ENCODE measurements at regions not wholly inside any gene's neighbourhood (a gene's known extent, or its start where the extent isn't known, plus 50 kb on each side); places are given as distances from the start of the nearest gene placed in this dataset.

- Histone ChIP-seq H3K4ac (replicated peaks; ENCODE audit: insufficient read length, low read depth, low read length) (no peak overlapping the region), H2BK20ac (ENCODE audit: low read length) (no peak overlapping the region), H3K36me3 (ENCODE audit: control insufficient read depth in 2 of 4, insufficient read depth in 4 of 4, low read length in 3 of 4) (no peaks in the 10 kb centered on the region), H2BK5ac (ENCODE audit: low read depth, low read length) (no peak overlapping the region), H3K4me1 (replicated peaks in 1 of 4; ENCODE audit: control insufficient read depth in 3 of 4, insufficient read depth in 4 of 4, low read length in 3 of 4) (no peaks in the 10 kb centered on the region), H3K4me3 (ENCODE audit: extremely low read depth in 1 of 4, insufficient read depth in 2 of 4, low read depth in 3 of 4, low read length in 4 of 4) (no peak overlapping the region), H3K23me2 (ENCODE audit: low read depth, low read length) (no peaks in the 10 kb centered on the region), H3K27me3 (replicated peaks in 1 of 4; ENCODE audit: control insufficient read depth in 3 of 4, extremely low read depth in 1 of 4, insufficient read depth in 3 of 4, low read length in 3 of 4) (no peaks in the 10 kb centered on the region), H2BK12ac (ENCODE audit: low read depth, low read length) (no peak overlapping the region), H3K18ac (ENCODE audit: extremely low read depth, low read length) (no peak overlapping the region), H2BK15ac (ENCODE audit: low read length) (no peak overlapping the region), H3K79me1 (ENCODE audit: low read depth, low read length) (no peaks in the 10 kb centered on the region), H4K91ac (replicated peaks; ENCODE audit: insufficient read length, low read length) (no peak overlapping the region), H4K5ac (ENCODE audit: insufficient read length, low read depth, low read length) (no peak overlapping the region), H2AFZ (ENCODE audit: low read length) (no peak overlapping the region), H3K9ac (replicated peaks in 1 of 4; ENCODE audit: extremely low read depth in 1 of 4, low read depth in 3 of 4, low read length in 3 of 4) (no peak overlapping the region), H3K14ac (ENCODE audit: insufficient read length) (no peak overlapping the region), H3K9me3 (ENCODE audit: insufficient read depth in 2 of 2, low read depth in 1 of 2, low read length in 1 of 2) (peaks cover 0 to 4% of the 10 kb centered on the region in 2 experiments; a peak in 1 of 4 replicates), H2BK120ac (replicated peaks; ENCODE audit: low read depth, low read length) (no peak overlapping the region), H3K79me2 (ENCODE audit: control insufficient read depth in 1 of 2, insufficient read depth in 2 of 2, low read length in 2 of 2) (no peaks in the 10 kb centered on the region), H3K56ac (replicated peaks; ENCODE audit: insufficient read length, low read depth, low read length) (no peak overlapping the region), H3K4me2 (ENCODE audit: insufficient read depth in 1 of 2, low read depth in 2 of 2, low read length in 2 of 2) (no peak overlapping the region), H2AK5ac (ENCODE audit: low read depth, low read length) (no peak overlapping the region), H4K20me1 (replicated peaks in 1 of 2; ENCODE audit: control insufficient read depth in 1 of 2, insufficient read depth in 2 of 2, low read length in 2 of 2) (no peaks in the 10 kb centered on the region), H3K23ac (ENCODE audit: insufficient read length) (no peak overlapping the region), H3K27ac (ENCODE audit: low read depth, low read length) (no peak overlapping the region), H4K8ac (ENCODE audit: extremely low read depth, insufficient read depth, low read length) (no peak overlapping the region)
- DNase-seq (ENCODE audit: low read depth in 1 of 2, low spot score in 2 of 2) (no peak), FAIRE-seq (no peak)
- POLR2A ChIA-PET (ENCODE audit: partially characterized antibody): no interaction called here
- 83% methylated on average over 2 of the region's 2 CpGs; no CpG with 5 or more reads in 1 of the 2 experiments for whole genome bisulfite sequencing, 2 experiments (ENCODE audit: extremely low coverage in 1 of 2, insufficient coverage in 1 of 2, insufficient read length in 1 of 2, insufficient replicate concordance in 2 of 2, low coverage in 1 of 2, low lambda C conversion rate in 2 of 2, missing lambda C conversion rate in 1 of 2)
- CTCF ChIA-PET (ENCODE audit: partially characterized antibody): interaction anchor here (1.2 to 4.1 kb wide), 4 partner anchors 12 to 54 kb away, joined by 7 to 17 read pairs (median 8); no protein-coding TSS in a partner anchor
- TF ChIP-seq TAF1 (IDR thresholded peaks at IDR 0.05; ENCODE audit: low read depth, low read length): no peak
- TF ChIP-seq KDM1A (IDR thresholded peaks at IDR 0.05; ENCODE audit: borderline replicate concordance, low read length): peak; percentile 79; the same call in 1 of the 2 replicates
These were observed 67.6 kb upstream of the BCL11B start for GRCh38 chr14:99339551-99339950.
